ENCODE measurements at regions not wholly inside any gene's neighbourhood (a gene's known extent, or its start where the extent isn't known, plus 50 kb on each side); places are given as distances from the start of the nearest gene placed in this dataset.

DNA sequence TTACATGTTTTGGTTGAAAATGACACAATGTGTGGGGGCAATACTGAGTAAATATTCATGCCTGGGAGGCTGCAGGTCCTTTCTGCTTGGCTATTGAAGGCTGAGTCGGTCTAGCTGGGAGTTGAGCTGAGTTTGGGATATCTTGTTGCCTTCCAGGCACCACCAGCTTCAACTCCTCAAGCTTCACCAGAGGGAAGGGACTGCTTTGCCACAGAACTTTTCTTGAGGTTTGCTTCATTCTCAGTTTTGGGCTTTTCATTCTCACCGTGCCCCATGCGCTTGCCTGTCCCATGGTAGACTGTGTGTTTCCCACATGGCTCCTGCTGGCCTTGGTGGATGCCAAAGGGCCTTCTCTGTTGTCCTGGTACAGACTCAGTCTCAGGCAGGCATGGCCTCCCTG lies 198.2 kb upstream of the SOX1 start:
- TF ChIP-seq TAF1 (IDR thresholded peaks at IDR 0.05; ENCODE audit: low read depth, low read length): no peak
- TF ChIP-seq POLR2AphosphoS5 (IDR thresholded peaks at IDR 0.05; ENCODE audit: low read depth, low read length): no peak
- TF ChIP-seq POLR2A (IDR thresholded peaks at IDR 0.05; ENCODE audit: low read depth, low read length): no peak
- TF ChIP-seq SPI1 (IDR thresholded peaks at IDR 0.05; ENCODE audit: low read depth, low read length): no peak
- no peak for TF ChIP-seq POU2F2 (IDR thresholded peaks at IDR 0.05; ENCODE audit: low read depth, low read length)
- no peak for TF ChIP-seq PAX5 (IDR thresholded peaks at IDR 0.05; ENCODE audit: insufficient read depth, low read length, severe bottlenecking)

Measured in GM12891 (cell line).